ENCODE measurements at regions not wholly inside any gene's neighbourhood (a gene's known extent, or its start where the extent isn't known, plus 50 kb on each side); places are given as distances from the start of the nearest gene placed in this dataset.
A peak's percentile ranks its signal among the peaks of the same experiment; 100 is the strongest.
"Not testable (repeated sequence)": the region's sequence is repeated elsewhere in the genome, so short reads cannot be mapped to it uniquely, and the experiment has no call there.

DNA sequence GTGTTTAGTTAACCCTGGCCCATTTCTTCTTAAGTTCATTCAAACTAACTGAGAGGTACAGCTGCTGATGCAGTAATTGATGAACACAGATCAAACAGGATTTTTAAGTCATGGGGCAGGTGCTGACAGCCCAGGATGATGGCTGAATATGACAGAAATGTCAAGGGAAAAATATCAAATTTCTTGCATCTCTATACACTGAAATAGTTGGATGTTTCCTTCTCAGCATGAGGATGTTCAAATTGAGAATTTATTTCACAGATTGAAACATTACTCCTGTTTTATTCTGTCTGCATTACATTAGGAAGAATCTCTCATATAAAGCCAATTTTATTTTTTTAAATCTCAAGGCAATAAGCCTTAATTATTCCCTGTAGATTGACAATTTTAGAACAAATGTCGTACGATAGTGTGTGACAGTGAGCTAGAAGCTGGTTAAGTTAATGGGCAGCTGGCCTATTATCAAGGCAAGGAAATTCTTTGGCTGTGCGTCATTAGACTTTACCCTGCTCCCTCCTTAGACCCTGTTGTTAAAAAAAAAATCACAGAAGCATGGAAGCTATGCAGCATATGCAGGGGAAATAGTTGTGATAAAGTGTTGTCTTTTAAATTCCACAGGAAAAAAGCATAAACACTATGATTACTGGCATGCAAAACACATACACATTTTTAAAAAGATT is 183.8 kb upstream of the KCNMB2 start:
- DNase-seq = no peak

DNA sequence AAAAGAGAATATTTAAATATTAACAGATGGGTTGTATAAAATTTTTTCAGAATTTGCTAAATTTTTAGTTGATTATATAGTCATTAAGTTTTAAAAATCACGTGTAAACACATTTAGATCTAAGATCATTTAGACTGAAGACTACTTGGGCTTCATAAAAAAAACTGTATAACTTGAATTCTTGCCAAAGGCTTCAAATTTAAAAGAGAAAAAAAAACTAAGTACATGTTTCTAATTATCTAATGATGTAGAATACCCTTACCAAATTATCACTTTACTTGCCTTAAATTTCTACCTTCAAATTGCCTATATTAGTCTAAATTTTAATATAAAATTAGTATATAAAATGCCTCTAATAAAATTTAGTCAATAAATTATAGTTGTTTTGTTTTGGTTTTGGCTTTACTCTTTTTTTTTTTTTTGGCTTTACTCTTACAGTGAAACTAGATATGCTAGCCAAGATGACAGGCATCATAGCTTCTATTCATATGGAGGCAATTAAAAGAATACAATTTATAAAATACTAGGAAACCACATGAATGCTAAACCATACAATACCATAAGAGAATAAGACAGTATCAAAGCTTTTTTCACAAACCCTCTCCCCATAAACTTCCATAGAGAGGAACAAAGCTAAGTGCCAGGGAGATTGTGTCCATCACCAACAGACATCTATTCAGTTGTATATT is 183.1 kb upstream of the KCNMB2 start:
- DNase-seq = no peak

DNA sequence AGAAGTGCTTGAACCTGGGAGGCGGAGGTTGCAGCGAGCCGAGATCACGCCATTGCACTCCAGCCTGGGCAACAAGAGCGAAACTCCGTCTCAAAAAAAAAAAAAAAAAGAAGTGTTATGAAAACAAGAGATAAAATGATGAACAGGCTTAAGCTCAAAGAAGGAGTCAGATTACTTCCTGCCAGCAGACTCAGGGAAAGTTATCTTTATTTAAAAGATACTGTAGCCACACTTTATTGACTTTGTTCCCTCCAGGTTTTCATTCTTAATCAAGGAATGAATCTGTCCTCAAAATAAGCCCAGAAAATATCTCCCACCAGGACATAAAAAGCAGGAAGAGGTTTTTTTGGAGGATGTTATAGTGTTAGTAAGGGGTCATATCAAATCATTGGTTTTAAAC is 176.5 kb upstream of the KCNMB2 start:
- no peak for DNase-seq

DNA sequence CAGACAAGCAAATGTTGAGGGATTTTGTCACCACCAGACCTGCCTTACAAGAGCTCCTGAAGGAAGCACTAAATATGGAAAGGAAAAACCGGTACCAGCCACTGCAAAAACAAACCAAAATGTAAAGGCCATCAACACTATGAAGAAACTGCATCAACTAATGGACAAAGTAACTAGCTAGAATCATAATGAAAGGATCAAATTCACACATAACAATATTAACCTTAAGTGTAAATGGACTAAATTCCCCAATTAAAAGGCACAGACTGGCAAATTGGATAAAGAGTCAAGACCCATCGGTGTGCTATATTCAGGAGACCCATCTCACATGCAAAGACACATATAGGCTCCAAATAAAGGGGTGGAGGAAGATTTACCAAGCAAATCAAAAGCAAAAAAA is 173.2 kb upstream of the KCNMB2 start:
- DNase-seq = not testable (repeated sequence)

DNA sequence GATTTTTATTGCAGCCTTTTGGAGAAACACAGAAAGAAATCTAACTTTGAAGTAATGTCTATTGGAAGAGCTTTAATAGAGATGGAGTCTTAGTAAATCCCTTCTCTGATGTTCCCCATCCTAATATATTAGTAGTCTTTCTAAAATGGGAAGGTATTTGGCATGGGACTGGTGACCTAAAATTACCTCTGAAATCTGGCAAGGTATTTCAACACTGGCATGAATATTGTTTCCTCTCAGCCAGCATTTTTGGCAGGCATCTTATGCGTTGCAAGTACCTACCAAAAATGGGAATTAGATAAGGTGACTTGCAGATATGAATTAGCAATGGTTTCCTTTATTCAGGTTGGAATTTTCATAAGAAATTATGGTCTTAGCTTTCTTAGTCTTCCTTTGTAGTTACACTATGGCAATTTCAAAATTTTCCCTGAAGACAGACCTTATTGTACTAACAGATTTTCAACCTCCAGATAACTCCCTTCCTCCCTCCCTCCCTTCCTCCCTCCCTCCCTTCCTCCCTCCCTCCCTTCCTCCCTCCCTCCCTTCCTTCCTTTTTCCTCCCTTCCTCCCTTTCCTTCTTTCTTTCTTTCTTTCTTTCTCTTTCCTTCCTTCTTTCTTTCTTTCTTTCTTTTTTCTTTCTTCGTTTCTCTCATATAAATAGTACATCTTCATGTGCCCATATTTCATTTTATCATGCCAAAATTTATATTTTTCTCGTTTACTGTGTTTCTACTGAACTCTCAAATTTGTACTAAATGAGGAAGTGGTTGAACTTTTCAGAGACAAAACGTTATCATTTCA is 168.2 kb upstream of the KCNMB2 start:
- no peak for DNase-seq

DNA sequence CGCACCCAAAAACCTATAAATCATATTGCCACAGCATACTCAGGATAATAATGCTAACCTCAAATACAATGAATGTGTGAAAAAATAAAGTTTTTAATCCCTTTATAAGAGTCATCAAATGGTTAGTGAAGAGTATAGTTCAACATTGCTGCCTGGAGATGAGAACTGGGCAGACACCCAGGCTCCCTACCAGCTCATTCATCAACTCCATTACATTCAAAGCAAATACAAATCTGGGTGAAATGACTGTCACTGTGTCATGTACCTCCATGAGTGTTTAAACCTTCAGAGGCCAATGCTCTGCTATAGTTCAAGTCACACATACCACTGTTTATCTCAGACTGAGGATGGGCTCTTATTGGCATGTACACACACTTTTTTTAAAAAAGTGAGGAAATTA is 167.2 kb upstream of the KCNMB2 start:
- no peak for DNase-seq

DNA sequence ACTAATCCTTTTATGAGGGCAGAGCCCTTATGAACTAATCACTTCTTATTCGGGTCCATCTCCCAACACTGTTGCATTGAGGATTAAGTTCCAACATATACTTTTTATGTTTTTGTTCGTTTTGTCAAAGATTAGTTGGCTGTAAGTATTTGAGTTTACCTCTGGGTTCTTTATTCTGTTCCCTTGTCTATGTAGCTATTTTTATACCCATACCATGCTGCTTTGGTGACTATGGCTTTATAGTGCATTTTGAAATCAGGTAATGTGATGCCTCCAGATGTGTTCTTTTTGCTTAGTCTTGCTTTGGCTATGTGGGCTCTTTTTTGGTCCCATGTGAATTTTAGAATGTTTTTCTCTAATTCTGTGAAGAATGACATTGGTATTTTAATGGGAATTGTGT is 166.4 kb upstream of the KCNMB2 start:
- DNase-seq = no peak

DNA sequence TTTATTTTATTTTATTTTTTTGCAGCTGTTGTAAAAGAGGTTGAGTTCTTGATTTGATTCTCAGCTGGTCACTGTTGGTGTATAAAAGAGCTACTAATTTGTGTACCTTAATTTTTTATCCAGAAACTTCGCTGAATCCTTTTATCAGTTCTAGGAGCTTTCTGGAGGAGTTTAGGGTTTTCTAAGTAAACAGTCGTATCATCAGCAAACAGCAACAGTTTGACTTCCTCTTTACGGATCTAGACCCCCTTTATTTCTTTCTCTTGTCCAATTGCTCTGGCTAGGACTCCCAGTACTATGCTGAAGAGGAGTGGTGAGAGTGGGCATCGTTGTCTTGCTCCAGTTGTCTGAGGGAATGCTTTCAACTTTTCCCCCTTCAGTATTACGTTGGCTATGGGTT is 165.8 kb upstream of the KCNMB2 start:
- DNase-seq = no peak

DNA sequence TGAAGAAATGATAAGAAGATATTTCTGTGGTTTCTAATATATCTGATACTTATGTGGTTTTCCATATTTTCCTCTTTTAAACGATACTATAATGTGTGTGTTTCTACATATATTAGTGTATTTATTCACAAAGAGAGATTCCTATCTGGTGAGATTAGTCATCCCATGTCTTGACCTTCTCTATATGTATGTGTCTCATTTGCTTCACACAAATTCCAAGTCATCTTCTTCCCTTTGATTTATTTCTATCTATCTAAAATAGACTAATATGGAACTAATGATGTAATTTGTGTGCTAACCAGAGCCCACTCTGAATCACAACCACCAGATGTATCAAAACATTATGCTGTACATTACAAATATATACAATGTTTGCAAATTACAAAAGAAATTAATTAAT is 154.7 kb upstream of the KCNMB2 start:
- no peak for DNase-seq

DNA sequence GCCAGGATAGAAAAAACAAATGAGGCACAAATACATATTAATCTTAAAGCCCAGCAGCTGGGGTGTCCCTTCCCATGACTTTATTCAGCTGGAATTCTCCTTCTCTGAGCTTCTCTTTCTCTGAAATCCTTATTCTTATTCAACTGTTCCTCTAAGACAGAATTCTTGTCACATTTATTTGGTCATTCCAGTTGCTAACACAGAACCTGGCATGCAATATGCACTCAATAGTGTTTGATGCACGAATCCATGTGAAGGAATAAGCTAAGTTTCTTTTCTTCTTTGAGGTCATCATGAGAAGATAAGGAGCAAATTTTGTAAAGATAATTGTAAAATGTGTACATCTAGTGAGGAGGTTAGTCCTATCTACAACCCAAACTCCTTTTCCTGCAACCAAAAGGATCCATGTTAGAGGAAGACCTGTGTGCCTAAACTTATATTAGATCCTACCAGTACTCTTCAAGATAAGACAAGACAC is 154.2 kb upstream of the KCNMB2 start:
- DNase-seq = no peak

DNA sequence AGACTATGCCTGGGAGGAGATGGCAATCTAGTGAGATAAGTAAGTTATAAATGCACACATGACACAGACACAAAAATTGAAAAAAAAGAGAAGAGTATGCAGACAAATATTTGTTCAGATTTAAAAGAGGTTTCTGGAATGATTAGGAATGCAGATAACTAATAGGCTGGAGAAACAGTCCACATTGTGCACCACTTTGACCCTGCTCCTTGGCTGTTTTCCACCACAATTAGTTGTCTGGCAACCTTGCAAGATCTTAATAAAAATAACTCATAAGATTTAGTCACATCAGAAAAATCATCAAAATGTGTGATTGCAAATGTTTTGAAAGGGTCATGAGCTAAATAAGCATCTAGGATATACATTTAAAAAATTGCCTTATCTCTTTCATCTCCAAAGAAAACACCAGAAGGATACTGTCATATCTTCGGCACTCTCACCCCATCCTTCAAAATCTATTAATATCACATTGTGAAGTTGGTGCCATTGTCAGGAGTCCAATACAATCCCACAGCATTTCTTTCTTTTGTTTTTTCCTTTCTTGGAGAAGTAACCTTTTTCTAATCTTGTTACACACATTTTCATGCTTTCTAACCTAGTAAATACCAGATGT is 153.7 kb upstream of the KCNMB2 start:
- DNase-seq = no peak

DNA sequence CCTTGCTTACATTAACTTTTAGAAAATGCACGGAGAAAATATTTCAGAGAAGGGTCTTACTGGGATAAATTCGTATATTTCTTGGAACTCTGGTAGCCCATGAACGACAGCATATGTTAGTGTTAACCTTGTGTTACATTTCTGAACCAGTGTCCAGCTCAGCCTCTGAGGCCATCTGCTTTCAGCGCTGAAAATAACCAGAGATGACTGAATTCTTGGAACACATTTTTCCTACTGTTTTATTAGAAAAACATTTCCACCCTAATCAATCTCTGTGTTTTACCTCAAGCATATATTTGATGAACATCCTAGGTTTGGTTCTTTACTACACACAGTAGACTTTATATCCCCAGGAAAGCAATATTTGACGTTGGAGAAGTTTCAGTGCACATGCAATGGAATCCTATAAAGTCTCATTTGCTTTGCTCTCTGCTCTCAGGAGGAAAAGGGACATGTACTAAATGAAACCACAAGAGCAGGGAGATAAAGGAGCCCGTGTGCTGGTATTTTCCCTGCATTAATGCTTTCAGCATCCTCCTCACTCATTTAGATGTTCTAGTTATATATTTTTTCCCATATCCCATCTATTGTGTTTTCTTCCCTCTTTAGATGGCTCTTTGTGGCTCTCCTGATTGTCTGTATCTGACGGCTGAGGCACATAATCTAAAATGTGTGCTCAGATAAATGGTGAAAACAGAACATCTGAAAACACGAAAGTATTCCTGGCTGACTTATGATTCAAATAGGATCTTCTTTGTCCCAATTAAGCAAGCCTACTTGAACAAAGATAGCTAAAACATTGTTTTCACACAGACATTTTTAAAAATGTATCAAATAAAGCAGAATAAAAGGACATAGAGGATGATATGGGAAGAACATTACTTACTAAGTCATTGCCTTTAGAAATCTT is 151.7 kb upstream of the KCNMB2 start:
- DNase-seq = no peak

DNA sequence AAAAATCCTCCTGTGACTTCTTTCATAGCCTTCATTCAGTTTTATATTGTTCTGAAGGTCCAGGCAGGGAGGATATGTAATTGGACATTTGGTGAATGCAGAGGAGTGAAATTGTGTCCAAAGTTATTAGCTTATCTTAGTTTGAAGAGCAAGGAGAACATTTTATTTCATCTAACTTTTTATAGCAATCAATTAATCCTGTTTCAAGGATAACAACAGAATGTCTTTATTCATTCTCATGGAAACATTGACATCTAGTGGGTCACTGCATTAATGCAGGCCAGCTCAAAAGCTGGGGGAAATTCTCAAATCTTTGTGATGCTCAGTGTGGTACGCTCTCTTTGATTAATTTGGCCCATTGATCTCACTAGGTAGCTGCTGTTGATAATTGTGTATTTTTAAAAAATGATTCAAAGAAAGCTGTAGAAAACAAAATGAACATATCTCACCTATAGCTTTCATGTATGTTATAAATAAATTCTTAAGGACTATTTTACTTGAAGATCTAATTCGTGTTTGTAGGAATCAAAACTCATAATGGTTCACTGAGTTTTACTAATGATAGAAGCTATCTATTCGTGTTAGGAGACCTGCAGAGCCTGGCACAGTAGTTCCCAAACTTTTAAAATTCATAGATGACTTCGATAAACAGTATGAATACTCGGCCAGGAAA is 150.8 kb upstream of the KCNMB2 start:
- peak; percentile 63 for DNase-seq

DNA sequence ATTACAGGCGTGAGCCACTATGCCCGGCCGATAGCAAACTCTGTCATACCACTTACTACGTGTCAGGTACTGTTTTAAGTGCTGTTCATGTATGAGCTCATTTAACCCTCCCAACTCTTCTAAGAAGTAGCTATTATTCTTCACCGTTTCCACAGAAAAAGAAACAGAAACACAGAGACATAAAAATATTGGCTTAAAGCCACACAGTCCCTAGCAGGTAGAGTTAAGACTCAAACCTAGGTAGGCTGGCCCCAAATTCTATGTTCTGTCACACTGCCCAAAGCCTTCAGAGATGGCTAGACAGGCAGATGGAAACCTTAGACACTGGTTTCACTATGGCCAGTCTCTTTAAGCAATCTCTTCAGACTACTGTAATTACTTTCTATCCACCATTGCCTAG is 149.8 kb upstream of the KCNMB2 start:
- no peak for DNase-seq

DNA sequence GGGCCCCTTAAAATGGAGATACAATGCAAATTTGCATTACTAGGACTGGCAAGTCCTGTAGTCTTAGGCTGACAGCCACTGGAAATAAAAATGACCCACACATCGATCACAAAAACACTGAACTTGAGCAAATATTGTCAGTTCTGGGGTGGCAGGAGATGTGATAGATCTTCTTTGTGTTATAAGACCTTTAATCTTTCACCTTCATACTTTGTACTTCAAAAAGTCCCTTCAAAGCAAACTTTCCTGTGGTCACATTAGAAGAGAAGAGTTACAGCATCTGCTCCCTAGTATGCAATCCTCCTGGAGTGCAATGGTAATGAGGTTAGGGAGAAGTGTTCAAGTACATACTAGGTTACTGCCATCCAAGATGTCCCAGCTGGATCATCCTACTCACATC is 149.4 kb upstream of the KCNMB2 start:
- no peak for DNase-seq

DNA sequence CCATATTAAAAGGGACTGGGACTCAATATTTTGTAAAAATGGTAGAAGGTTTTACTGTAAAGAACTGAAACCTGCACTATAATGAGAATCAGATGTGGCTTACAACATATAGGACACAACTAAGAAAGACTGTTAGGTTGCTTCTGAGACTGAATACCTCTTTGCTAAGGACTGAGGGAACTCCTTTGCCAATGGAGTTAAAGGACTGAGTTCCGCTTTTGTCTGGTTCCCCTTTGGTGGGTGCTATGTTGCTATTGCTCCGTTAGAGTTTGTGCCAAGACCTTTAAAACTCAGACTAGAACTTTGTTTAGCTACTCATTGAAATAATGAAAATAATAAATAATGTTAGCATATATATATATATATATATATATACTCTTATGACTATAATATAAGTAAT is 147.8 kb upstream of the KCNMB2 start:
- no peak for DNase-seq

DNA sequence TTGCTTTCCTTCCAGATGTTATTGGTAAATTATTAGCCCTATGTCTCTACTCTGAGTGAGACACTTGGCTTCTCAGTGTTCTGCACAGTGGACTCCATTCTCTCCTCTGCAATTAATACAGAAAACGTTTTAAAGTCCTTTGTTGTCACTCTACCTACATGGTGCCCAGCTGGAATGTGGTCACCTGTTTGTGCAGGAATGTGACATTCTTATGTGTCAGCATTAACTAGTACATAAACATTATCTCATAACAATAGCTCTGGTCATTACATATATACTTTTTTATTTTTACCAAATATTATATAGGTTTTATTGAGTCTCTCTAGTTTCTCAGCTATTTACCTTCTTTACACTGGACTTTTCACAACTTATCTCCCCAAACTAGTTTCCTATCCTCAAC is 147.0 kb upstream of the KCNMB2 start:
- no peak for DNase-seq

DNA sequence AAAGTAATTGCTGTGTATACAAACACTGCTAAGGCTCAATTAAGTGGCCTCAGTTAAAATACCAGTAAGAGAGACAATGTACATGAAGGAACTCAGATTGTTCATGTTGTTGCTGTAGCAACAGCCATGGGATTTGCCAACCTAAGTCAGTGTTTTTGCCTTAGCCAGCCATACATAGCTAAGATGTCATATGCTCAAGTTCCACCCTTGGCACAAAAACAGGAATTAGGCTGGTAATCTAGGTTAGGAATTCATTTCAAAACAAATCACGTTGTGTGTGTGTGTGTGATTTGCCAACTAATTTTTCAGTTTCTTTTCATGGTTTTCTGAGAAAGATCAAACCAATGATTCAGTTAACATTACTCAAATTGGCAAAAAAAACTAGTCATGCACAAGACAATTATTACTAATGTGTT is 143.7 kb upstream of the KCNMB2 start:
- peak; percentile 72 for DNase-seq

DNA sequence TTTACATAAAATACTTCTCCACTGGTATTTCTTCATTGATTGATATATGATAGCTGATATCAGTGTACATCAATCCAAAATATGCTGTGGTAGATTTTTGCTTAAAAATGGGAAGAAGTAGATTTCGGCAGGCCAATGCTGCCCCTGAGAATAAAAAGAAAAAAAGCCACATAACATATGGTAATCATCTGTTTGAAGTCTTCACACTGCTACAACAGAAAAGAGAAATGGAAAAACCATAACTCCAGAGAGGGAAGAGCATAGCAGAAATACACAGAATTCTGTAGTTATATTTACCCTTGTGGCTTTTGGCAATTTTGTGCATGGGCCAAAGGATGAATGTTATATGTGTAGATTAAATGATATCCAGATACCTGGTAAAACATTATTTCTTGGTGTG is 143.1 kb upstream of the KCNMB2 start:
- DNase-seq = no peak

DNA sequence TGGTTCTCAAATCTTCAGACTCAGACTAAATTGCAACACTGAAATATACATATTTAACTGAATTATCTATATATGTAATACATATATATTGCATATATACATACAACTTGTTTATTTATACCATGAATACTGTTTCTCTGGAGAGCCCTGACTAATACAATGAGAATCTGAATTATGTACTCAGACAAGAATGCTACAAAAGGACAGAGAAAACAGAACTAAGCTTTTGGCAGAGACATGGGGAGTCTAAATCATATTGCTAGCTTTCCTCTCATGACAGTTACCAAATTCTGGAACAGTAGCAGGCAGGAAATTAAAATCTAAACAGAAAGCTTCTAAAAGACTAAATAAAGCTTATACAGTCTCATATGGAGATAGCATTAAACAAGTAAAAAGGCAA is 142.4 kb upstream of the KCNMB2 start:
- no peak for DNase-seq

DNA sequence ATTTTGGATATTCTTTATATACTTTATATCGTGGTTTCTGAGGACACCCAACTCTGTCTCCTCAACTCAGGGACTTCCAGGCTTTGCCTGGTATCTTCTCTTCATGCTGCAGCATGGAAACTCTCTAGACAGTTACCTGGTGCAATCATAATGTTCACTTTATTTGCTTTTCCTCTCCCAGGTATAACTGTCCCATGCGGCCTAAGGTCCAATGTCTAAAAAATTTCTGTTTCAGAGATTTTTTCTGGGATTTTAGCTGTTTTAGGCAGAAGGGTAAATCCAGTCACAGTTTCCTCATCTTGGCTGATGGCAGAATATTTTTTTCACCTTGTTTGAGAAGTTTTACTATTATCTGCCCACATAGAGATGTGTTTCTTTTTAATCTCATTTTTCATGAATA is 139.9 kb upstream of the KCNMB2 start:
- no peak for DNase-seq

DNA sequence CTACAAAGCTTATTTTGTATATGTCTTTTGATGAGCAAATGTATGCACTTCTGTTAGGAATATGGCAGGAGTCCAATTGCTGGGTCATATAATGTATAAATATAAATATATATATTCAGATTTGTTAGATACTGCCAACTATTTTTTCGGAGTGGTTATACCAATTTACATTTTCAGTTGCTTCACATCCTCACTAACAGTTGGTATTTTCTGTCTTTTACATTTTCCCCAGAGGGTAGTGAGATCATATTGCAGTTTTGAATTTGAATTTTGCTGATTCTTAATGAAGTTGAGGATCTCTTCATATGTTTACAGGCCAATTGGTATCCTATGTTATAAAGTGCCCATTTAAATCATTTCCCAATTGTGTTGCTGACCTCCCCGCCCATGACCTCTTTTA is 139.0 kb upstream of the KCNMB2 start:
- no peak for DNase-seq
